Gastrocnemius medialis (tissue), 4 donors: ENCODE measurements at regions not wholly inside any gene's neighbourhood (a gene's known extent, or its start where the extent isn't known, plus 50 kb on each side); places are given as distances from the start of the nearest gene placed in this dataset.

ENCODE experiments used
- POLR2A ChIP-seq, 2 donors: fragments of 450-650 bp; IDR thresholded peaks; one replicate each; pipeline ENCODE4 v1.6.1; 2017; ENCODE audit warnings: antibody characterized with exemption in 2 of 2, mild to moderate bottlenecking in 2 of 2, moderate library complexity in 2 of 2
- TF ChIP-seq, protein P1 (sequence below), 5 experiments: fragments of 450-650 bp in 3 of 5; fragments of 200-600 bp in 2 of 5; sonication (generic) in 2 of 5; IDR thresholded peaks in 4 of 5; conservative IDR thresholded peaks in 1 of 5; 1 replicate in 4 of 5; 2 replicates in 1 of 5; pipeline ENCODE4 v1.5.1; 2016 to 2019; ENCODE audit warnings: antibody characterized with exemption in 5 of 5, mild to moderate bottlenecking in 3 of 5, moderate library complexity in 3 of 5

DNA sequence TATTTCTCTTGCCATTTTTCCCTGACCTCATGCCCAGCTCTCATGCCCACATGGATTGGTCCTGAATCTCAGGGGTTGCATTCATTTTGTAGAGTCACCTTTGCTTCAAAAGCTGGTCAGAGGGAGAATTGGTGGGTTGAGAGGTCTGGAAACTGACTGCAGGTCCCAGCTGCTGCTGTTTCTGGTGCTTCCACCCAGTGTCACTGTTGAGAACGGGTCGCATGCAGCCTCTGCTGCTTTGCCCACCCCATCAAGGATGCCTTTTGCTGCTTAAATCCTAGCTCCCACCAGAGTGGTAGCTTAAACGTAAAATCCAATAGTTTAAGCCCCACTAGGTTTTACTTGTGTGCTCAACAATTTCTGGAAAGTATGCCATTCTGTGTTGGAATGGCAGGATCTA is 211.4 kb upstream of the TSHZ2 start:
- TF ChIP-seq, protein P1, sequence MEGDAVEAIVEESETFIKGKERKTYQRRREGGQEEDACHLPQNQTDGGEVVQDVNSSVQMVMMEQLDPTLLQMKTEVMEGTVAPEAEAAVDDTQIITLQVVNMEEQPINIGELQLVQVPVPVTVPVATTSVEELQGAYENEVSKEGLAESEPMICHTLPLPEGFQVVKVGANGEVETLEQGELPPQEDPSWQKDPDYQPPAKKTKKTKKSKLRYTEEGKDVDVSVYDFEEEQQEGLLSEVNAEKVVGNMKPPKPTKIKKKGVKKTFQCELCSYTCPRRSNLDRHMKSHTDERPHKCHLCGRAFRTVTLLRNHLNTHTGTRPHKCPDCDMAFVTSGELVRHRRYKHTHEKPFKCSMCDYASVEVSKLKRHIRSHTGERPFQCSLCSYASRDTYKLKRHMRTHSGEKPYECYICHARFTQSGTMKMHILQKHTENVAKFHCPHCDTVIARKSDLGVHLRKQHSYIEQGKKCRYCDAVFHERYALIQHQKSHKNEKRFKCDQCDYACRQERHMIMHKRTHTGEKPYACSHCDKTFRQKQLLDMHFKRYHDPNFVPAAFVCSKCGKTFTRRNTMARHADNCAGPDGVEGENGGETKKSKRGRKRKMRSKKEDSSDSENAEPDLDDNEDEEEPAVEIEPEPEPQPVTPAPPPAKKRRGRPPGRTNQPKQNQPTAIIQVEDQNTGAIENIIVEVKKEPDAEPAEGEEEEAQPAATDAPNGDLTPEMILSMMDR (IDR thresholded peaks at IDR 0.05 in 4 of 5, conservative IDR thresholded peaks at IDR 0.05 in 1 of 5): no peak
- no peak for TF ChIP-seq POLR2A (IDR thresholded peaks at IDR 0.05)
